T-helper 17 cell (primary cell): ENCODE measurements at regions not wholly inside any gene's neighbourhood (a gene's known extent, or its start where the extent isn't known, plus 50 kb on each side); places are given as distances from the start of the nearest gene placed in this dataset.
"Not testable (repeated sequence)": the region's sequence is repeated elsewhere in the genome, so short reads cannot be mapped to it uniquely, and the experiment has no call there.

Experiments
- ATAC-seq: fragments of 150-1000 bp; cut with Tn5 transposase; 2 replicates; pipeline ENCODE4 v1.10.0; 2021; ENCODE audit warnings: mild to moderate bottlenecking, moderate library complexity
- DNase-seq, 3 donors: peaks; one replicate each; pipeline versions ENCODE4 v3.0.0 to v3.0.0-alpha.2; 2020 to 2021
- H3K9me3 ChIP-seq: one replicate; pipeline ENCODE4 v1.7.0; 2013; ENCODE audit warnings: low read length, mild to moderate bottlenecking; ENCODE audit not compliant: control insufficient read depth, poor library complexity, severe bottlenecking
- H3K27ac Mint-ChIP-seq: one replicate; pipeline ENCODE4 v1.8.0; 2022; ENCODE audit warnings: mild to moderate bottlenecking, moderate library complexity, mixed read lengths
- H3K27me3 Mint-ChIP-seq: one replicate; pipeline ENCODE4 v1.8.0; 2022; ENCODE audit warnings: mixed read lengths
- H3K36me3 Mint-ChIP-seq: one replicate; pipeline ENCODE4 v1.8.0; 2022; ENCODE audit warnings: low read depth, mixed read lengths
- H3K4me1 Mint-ChIP-seq: one replicate; pipeline ENCODE4 v1.8.0; 2022; ENCODE audit warnings: mild to moderate bottlenecking, mixed read lengths
- H3K4me3 Mint-ChIP-seq: one replicate; pipeline ENCODE4 v1.8.0; 2022; ENCODE audit warnings: mild to moderate bottlenecking, moderate library complexity, mixed read lengths

DNA sequence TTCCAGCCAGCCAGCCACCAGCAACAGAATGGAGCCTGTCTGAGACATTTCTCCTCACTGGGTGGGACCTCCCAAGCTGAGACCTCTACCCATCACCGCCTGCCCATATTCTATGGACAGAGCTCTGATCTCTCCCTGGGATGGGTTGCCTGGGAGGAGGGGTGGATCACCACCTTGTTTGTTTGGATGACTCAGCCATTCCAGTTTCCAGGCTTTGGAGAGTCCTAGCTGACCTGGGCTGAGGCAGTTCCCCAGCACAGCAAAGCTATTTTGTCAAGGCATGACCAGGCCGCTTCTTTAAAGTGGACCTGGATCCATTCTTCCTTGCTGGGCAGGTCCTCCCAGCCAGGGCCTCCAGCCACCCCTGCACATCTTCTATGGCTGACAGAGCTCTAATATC is 982.3 kb downstream of the DNAJB9 start:
- H3K27me3 Mint-ChIP-seq: no peaks in the 10 kb centered on the region
- H3K9me3 ChIP-seq: no peaks in the 10 kb centered on the region
- H3K4me1 Mint-ChIP-seq: no peaks in the 10 kb centered on the region
- H3K36me3 Mint-ChIP-seq: no peaks in the 10 kb centered on the region
- ATAC-seq (no peak), DNase-seq (no peak)
- no peak overlapping the region for H3K4me3 Mint-ChIP-seq
- no peak overlapping the region for H3K27ac Mint-ChIP-seq

DNA sequence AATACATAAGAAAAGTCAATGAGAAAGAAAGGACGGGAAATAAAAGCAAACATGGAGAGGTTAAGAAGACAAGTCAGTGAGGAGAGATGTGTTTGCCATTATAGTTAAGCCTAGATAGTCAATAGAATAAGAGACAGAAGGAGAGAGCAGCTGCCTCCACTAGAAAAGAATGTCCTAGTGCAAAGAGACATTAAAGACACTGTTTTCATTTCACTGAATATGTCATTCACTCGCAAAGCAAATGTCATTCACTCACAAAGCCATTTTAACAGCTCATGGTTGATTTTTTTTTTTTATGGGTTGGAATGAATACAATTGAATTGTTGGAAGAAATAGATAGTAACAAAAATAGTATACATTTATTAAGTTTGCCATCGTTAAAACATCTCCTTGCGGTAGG is 1007.6 kb downstream of the DNAJB9 start:
- Mint-ChIP-seq H3K36me3 (no peaks in the 10 kb centered on the region), H3K4me1 (no peaks in the 10 kb centered on the region), H3K4me3 (no peak overlapping the region), H3K27ac (no peak overlapping the region), H3K27me3 (no peaks in the 10 kb centered on the region)
- ATAC-seq (no peak), DNase-seq (no peak)
- H3K9me3 ChIP-seq: no peaks in the 10 kb centered on the region

DNA sequence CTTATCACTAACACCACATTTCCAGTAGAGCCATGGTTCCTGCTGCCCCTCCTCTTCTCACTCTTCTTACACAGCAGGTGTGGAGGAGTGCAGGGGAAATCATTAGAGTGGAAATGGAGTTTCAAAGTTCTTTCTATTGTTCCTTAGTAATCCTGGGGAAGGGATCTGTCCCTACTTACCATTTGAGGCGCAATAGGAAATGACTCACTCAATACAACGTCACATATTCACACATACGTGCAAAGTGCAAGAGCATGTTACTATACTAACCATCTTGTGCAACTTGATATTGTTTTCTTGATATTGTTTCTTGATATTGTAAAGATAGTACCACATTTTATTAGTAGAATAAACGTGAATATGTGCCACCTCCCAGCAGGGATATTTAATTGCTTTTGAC is 1010.2 kb downstream of the DNAJB9 start:
- Mint-ChIP-seq H3K27ac (no peak overlapping the region), H3K4me1 (no peaks in the 10 kb centered on the region), H3K27me3 (no peaks in the 10 kb centered on the region), H3K4me3 (no peak overlapping the region), H3K36me3 (no peaks in the 10 kb centered on the region)
- no peak for DNase-seq
- no peak for ATAC-seq
- no peaks in the 10 kb centered on the region for H3K9me3 ChIP-seq

DNA sequence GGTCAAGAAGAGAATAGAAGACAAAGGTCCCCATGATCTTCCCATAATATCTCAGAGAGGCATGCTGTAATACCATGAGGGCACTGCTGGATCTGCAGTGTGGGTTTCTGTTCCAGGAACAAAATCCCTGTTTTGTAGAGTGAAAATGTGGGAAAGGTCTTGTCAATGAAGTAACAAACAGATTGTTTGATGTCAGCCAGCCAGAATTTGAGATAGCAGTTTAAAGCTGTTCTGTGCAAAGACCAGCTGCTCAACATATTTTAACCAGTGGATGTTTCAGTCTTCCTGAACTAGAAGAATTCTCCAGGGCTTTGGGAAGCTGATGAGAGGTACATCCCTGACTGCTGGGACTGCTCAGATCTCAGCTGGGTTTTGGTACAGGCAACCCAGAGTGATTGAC is 1012.5 kb downstream of the DNAJB9 start:
- H3K4me1 Mint-ChIP-seq: no peaks in the 10 kb centered on the region
- H3K36me3 Mint-ChIP-seq: no peaks in the 10 kb centered on the region
- no peak overlapping the region for H3K27ac Mint-ChIP-seq
- DNase-seq (no peak), ATAC-seq (no peak)
- no peaks in the 10 kb centered on the region for H3K9me3 ChIP-seq
- H3K4me3 Mint-ChIP-seq: no peak overlapping the region
- no peaks in the 10 kb centered on the region for H3K27me3 Mint-ChIP-seq

DNA sequence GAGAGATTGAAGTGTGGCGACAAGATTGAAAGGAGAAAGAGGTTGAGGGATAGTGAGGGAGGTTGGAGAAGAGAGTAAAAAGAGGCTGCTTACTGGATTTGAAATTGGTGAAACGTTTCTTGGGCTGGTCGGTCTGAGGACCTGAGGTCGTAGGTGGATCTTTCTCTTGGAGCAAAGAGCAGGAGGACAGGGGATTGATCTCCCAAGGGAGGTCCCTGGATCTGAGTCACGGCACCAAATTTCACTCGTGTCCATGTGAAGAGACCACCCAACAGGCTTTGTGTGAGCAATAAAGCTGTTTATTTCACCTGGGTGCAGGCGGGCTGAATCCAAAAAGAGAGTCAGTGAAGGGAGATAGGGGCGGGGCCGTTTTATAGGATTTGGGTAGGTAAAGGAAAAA is 1027.3 kb downstream of the DNAJB9 start:
- H3K4me1 Mint-ChIP-seq, H3K9me3 ChIP-seq, DNase-seq, H3K36me3 Mint-ChIP-seq, H3K4me3 Mint-ChIP-seq, ATAC-seq, H3K27ac Mint-ChIP-seq, H3K27me3 Mint-ChIP-seq: not testable (repeated sequence)

DNA sequence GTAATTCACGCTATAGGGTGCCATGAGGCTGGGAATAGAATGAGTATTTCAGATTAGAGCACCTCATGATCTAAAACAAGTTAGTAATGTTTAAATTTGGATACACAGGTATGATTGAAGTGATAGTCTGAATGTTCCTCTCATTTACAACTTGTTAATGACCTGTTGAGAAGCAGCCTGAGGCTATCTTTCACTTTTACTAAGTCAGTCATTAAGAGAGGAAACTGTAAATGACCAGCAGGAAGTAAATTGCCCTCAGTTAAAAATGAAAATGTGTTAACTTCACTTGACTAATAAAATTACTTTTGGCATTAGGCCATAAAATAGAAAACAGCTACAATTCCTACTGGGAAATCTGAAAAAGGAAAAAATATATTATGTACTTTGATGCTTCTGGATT is 1042.0 kb downstream of the DNAJB9 start:
- Mint-ChIP-seq H3K4me1 (no peaks in the 10 kb centered on the region), H3K36me3 (no peaks in the 10 kb centered on the region), H3K27me3 (no peaks in the 10 kb centered on the region), H3K27ac (no peak overlapping the region), H3K4me3 (no peak overlapping the region)
- DNase-seq (no peak), ATAC-seq (no peak)
- H3K9me3 ChIP-seq: no peaks in the 10 kb centered on the region

DNA sequence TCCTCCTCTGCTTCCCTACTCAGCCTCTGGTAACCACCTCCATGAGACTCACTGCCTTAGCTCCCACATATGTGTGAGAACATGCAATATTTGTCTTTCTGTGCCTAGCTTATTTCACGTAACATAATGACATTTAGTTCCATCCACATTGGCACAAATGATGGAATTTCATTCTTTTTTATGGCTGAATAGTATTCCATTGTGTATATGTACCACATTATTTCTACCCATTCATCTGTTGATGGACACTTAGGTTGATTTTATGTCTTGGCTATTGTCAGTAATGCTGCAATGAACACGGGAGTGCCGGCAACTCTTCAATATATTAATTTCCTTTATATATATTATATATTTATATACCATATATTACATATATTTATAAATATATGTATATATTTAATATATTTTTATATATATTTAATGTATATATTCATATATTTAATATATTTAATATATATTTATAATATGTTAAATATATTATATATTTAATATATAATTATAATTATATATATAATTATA is 1046.9 kb downstream of the DNAJB9 start:
- DNase-seq (no peak), ATAC-seq (no peak)
- no peaks in the 10 kb centered on the region for H3K36me3 Mint-ChIP-seq
- H3K4me3 Mint-ChIP-seq: no peak overlapping the region
- H3K27me3 Mint-ChIP-seq: no peaks in the 10 kb centered on the region
- no peak overlapping the region for H3K27ac Mint-ChIP-seq
- H3K4me1 Mint-ChIP-seq: no peaks in the 10 kb centered on the region
- H3K9me3 ChIP-seq: no peaks in the 10 kb centered on the region

DNA sequence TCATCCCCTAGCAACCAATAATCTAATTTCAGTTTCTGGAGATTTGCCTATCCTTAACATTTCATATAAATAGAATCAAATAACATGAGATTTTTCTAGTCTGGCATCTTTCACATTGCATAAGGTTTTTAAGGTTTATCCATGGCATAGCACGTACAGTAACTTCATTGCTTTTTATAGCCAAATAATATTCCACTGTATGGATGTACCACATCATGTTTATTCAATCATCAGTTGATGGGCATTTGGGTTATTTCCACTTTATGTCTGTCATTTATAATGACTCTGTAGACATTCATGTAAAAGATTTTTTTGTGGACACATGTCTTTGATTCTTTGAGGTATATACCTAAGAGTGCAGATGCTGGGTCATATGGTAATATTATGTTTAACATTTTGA is 1052.6 kb downstream of the DNAJB9 start:
- H3K36me3 Mint-ChIP-seq: no peaks in the 10 kb centered on the region
- no peaks in the 10 kb centered on the region for H3K4me1 Mint-ChIP-seq
- no peak overlapping the region for H3K27ac Mint-ChIP-seq
- ATAC-seq (no peak), DNase-seq (no peak)
- H3K27me3 Mint-ChIP-seq: no peaks in the 10 kb centered on the region
- H3K4me3 Mint-ChIP-seq: no peak overlapping the region
- H3K9me3 ChIP-seq: no peaks in the 10 kb centered on the region

DNA sequence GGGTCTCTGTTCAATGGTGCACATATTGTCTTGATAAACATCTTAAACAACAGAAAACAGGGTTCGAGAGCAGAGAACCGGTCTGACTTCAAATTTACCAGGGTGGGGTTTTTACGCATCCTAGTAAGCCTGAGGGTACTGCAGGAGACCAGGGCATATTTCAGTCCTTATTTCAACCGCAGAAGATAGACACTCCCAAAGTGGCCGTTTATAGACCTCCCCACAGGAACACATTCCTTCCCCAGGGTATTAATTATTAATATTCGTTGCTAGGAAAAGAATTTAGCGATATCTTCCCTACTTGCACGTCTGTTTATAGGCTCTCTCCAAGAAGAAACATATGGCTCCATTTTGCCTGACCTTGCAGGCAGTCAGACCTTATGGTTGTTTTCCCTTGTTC is 1063.2 kb downstream of the DNAJB9 start:
- not testable (repeated sequence) for ATAC-seq, H3K27me3 Mint-ChIP-seq, H3K9me3 ChIP-seq, DNase-seq, H3K4me1 Mint-ChIP-seq, H3K27ac Mint-ChIP-seq, H3K36me3 Mint-ChIP-seq, H3K4me3 Mint-ChIP-seq

DNA sequence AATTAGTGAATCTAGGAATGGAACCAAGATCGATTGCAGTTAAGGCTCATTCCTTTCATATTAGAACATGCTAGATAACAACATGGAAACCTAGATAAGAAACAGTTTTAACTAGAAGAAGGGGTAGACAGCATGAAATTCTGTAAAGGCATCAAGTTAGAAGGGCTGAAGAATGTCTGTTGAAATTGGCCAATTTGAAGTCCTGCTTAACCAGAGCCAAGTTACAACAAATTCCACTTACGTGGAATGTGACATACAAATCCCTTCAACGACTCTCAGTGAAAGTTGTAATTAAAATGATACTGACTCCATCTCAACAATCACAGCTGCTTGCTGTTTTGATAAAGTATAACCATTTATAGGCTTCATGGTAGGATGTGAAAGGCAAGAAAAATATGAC is 1065.7 kb downstream of the DNAJB9 start:
- no peaks in the 10 kb centered on the region for H3K27me3 Mint-ChIP-seq
- H3K36me3 Mint-ChIP-seq: no peaks in the 10 kb centered on the region

DNA sequence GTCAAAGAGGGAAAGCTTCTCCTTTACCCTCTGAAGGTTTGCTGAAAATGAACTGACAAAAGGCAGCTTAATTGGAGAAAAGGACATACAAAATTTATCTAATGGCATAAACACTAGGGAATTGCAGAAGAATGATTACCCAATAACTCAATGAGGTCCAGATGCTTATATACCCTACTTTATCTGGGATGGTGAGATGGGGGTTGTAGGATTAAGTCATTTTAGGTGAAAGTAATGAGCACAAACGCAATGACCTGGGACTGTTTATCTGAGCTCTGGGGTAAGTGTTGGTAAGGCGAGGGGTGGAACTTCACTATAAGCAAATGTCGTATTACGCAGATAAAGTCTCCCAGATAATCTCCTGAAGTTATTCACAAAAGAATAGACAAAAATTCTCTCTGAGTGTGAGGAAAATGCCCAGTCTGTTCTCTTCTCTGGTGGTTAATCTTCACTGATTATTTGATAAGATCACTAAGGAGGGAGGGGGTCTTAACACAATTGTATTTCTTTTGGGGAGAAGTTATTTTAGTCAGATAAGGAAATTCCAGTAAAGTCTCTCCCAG is 1067.8 kb downstream of the DNAJB9 start:
- no peaks in the 10 kb centered on the region for H3K27me3 Mint-ChIP-seq
- DNase-seq (no peak), ATAC-seq (no peak)
- no peak overlapping the region for H3K27ac Mint-ChIP-seq
- H3K4me1 Mint-ChIP-seq: no peaks in the 10 kb centered on the region
- no peaks in the 10 kb centered on the region for H3K36me3 Mint-ChIP-seq
- H3K9me3 ChIP-seq: no peaks in the 10 kb centered on the region
- no peak overlapping the region for H3K4me3 Mint-ChIP-seq

More for the DNA sequence above, 1065.7 kb downstream of the DNAJB9 start:
- DNase-seq: no peak
- ATAC-seq: no peak
- Mint-ChIP-seq H3K4me3 (no peak overlapping the region), H3K4me1 (no peaks in the 10 kb centered on the region), H3K27ac (no peak overlapping the region)
- no peaks in the 10 kb centered on the region for H3K9me3 ChIP-seq

DNA sequence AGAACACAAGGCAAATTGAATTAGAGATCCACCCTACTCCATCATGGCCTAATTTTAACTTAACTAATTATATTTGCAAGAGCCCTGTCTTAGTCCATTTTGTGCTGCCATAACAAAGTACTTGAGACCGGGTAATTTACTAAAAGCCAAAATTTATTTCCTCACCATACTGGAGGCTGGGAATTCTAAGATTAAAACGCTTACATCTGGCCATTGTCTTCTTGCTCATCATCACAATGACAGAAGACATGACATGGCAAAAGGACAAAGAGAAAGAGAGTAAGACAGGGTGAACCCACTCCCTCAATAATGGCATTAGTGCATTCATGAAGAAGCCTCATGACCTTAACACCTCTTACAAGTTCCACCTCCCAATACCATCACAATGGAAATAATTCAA is 1068.6 kb downstream of the DNAJB9 start:
- ATAC-seq: no peak
- Mint-ChIP-seq H3K4me3 (no peak overlapping the region), H3K36me3 (no peaks in the 10 kb centered on the region), H3K4me1 (no peaks in the 10 kb centered on the region), H3K27ac (no peak overlapping the region), H3K27me3 (no peaks in the 10 kb centered on the region)
- DNase-seq: no peak
- no peaks in the 10 kb centered on the region for H3K9me3 ChIP-seq

DNA sequence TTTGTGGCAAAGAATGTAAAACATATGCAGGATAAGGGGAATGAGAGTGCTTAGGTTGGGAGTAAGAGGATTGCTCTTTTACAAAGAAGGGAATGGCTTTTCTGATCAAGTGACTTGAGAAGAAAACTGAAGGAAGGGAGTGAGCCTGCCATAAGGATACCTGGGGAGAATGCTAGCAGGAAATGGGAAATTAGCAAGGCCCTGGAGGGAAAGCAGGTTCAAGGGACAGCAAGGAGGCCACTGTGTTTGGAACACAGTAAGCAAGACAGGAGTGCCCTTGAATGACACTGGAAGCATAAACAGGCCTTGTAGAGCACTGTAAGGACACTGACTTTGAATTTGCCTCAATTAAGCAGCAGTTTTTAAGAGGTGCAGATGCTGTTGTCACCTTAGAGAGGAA is 1069.9 kb downstream of the DNAJB9 start:
- DNase-seq: no peak

DNA sequence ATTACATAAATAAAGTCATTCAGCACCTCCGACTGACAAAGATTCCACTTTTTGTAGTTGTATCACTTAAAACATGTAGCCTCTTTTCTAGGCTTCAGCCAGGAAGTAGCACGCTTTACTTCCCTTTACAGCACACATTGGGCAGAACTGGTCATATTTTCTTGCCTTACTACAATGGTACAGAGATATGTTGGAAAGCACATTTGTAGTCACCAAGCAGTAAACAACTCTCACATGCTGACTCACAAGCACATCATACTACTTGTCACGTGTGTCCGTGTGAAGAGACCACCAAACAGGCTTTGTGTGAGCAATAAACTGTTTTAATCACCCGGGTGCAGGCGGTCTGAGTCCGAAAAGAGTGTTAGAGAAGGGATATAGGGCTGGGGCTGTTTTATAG is 1071.8 kb downstream of the DNAJB9 start:
- no peak overlapping the region for H3K4me3 Mint-ChIP-seq
- DNase-seq: no peak
- H3K9me3 ChIP-seq: no peaks in the 10 kb centered on the region
- ATAC-seq: no peak
- H3K27ac Mint-ChIP-seq: no peak overlapping the region
- no peaks in the 10 kb centered on the region for H3K4me1 Mint-ChIP-seq
- H3K36me3 Mint-ChIP-seq: no peaks in the 10 kb centered on the region
- no peaks in the 10 kb centered on the region for H3K27me3 Mint-ChIP-seq

More for the DNA sequence above, 1069.9 kb downstream of the DNAJB9 start:
- no peaks in the 10 kb centered on the region for H3K9me3 ChIP-seq
- H3K4me1 Mint-ChIP-seq: no peaks in the 10 kb centered on the region
- ATAC-seq: no peak
- no peak overlapping the region for H3K4me3 Mint-ChIP-seq
- H3K27ac Mint-ChIP-seq: no peak overlapping the region
- H3K27me3 Mint-ChIP-seq: no peaks in the 10 kb centered on the region
- no peaks in the 10 kb centered on the region for H3K36me3 Mint-ChIP-seq
